IMR-90 (cell line): ENCODE measurements at regions not wholly inside any gene's neighbourhood (a gene's known extent, or its start where the extent isn't known, plus 50 kb on each side); places are given as distances from the start of the nearest gene placed in this dataset.

ENCODE experiments used
- ATAC-seq: fragments of 200-7000 bp; cut with Tn5 transposase; 2 replicates; pipeline ENCODE4 v1.9.1; 2020; ENCODE audit warnings: low read depth, mild to moderate bottlenecking, moderate library complexity
- BruUV-seq: library from RNA; stranded (reverse); fragments of 400-500 nt; replicated peaks from 2 replicates; lab custom pipeline; 2021; lab: Mats Ljungman, UMichigan
- CTCF ChIA-PET: fragments of 300-600 bp; formaldehyde crosslinking; extraction: SDS; loops from one replicate; lab custom pipeline; 2021; ENCODE audit warnings: antibody characterized with exemption; lab: Yijun Ruan, JAX
- POLR2A ChIA-PET: fragments of 300-600 bp; sonication (Branson Sonifier 250); formaldehyde crosslinking; loops from one replicate; lab custom pipeline; 2022; ENCODE audit warnings: antibody characterized with exemption; ENCODE audit not compliant: unreplicated experiment; lab: Charles Lee
- DNase-seq: peaks from one replicate; pipeline ENCODE4 v3.0.0; 2013
- H2AFZ ChIP-seq: replicated peaks from 2 replicates; pipeline ENCODE3; 2013; ENCODE audit warnings: low read length, mild to moderate bottlenecking; ENCODE audit not compliant: poor library complexity
- H2AK5ac ChIP-seq: 2 replicates; pipeline ENCODE4 v1.6.1; 2013; ENCODE audit warnings: low read depth, low read length, inconsistent platforms
- H2AK9ac ChIP-seq: replicated peaks from 2 replicates; pipeline ENCODE3; 2013; ENCODE audit warnings: mild to moderate bottlenecking, low read depth, low read length, moderate library complexity; ENCODE audit not compliant: poor library complexity
- H2BK120ac ChIP-seq: 2 replicates; pipeline ENCODE4 v1.6.1; 2013; ENCODE audit warnings: low read depth, low read length, inconsistent platforms
- H2BK15ac ChIP-seq: 3 replicates; pipeline ENCODE4 v1.6.1; 2013; ENCODE audit warnings: low read depth, low read length, inconsistent platforms
- H2BK20ac ChIP-seq: 2 replicates; pipeline ENCODE4 v1.6.1; 2013; ENCODE audit warnings: low read depth, mild to moderate bottlenecking, inconsistent platforms, low read length, moderate library complexity
- H2BK5ac ChIP-seq: 2 replicates; pipeline ENCODE4 v1.6.1; 2013; ENCODE audit warnings: mild to moderate bottlenecking, low read depth, low read length, inconsistent platforms; ENCODE audit not compliant: poor library complexity, severe bottlenecking
- H3K14ac ChIP-seq: replicated peaks from 2 replicates; pipeline ENCODE4 v1.6.1; 2013; ENCODE audit warnings: low read depth, low read length, inconsistent platforms
- H3K18ac ChIP-seq: 2 replicates; pipeline ENCODE4 v1.6.1; 2013; ENCODE audit warnings: low read depth, low read length, control low read depth
- H3K23ac ChIP-seq: 2 replicates; pipeline ENCODE4 v1.6.1; 2013; ENCODE audit warnings: low read depth, low read length, inconsistent platforms
- H3K27ac ChIP-seq: 2 replicates; pipeline ENCODE4 v1.5.1; 2013; ENCODE audit warnings: mild to moderate bottlenecking, control low read depth, low read length; ENCODE audit not compliant: insufficient read depth
- H3K27me3 ChIP-seq: 2 replicates; pipeline ENCODE4 v1.6.1; 2013; ENCODE audit warnings: low read length; ENCODE audit not compliant: control insufficient read depth, insufficient read depth
- H3K36me3 ChIP-seq: 2 replicates; pipeline ENCODE4 v1.6.1; 2013; ENCODE audit warnings: low read length, mixed read lengths; ENCODE audit not compliant: control insufficient read depth, insufficient read depth
- H3K4ac ChIP-seq: 2 replicates; pipeline ENCODE4 v1.6.1; 2013; ENCODE audit warnings: low read depth, low read length, inconsistent platforms
- H3K4me1 ChIP-seq: 2 replicates; pipeline ENCODE4 v1.6.1; 2013; ENCODE audit warnings: low read length, mixed read lengths; ENCODE audit not compliant: control insufficient read depth, insufficient read depth
- H3K4me2 ChIP-seq: 2 replicates; pipeline ENCODE4 v1.6.1; 2013; ENCODE audit warnings: low read depth, mild to moderate bottlenecking, control low read depth, low read length, moderate library complexity
- H3K4me3 ChIP-seq: 2 replicates; pipeline ENCODE4 v1.5.1; 2013; ENCODE audit warnings: low read depth, mild to moderate bottlenecking, control low read depth, low read length, moderate library complexity; ENCODE audit not compliant: insufficient read depth
- H3K56ac ChIP-seq: 2 replicates; pipeline ENCODE4 v1.6.1; 2013; ENCODE audit warnings: low read length, inconsistent platforms; ENCODE audit not compliant: insufficient read depth; ENCODE audit errors: extremely low read depth
- H3K79me1 ChIP-seq, 2 experiments: 2 replicates each; pipeline ENCODE4 v1.6.1; 2013; ENCODE audit warnings: low read length in 2 of 2, inconsistent platforms in 1 of 2, low read depth in 1 of 2
- H3K9ac ChIP-seq: 2 replicates; pipeline ENCODE4 v1.6.1; 2013; ENCODE audit warnings: low read depth, low read length, control low read depth
- H3K9me1 ChIP-seq: 2 replicates; pipeline ENCODE4 v1.6.1; 2013; ENCODE audit warnings: low read length, inconsistent platforms; ENCODE audit not compliant: insufficient read depth
- H3K9me3 ChIP-seq: 2 replicates; pipeline ENCODE4 v1.6.1; 2013; ENCODE audit warnings: low read length; ENCODE audit not compliant: control insufficient read depth, insufficient read depth
- H4K20me1 ChIP-seq: 2 replicates; pipeline ENCODE4 v1.6.1; 2013; ENCODE audit warnings: low read length, inconsistent platforms; ENCODE audit not compliant: insufficient read depth
- H4K5ac ChIP-seq: 2 replicates; pipeline ENCODE4 v1.6.1; 2013; ENCODE audit warnings: mild to moderate bottlenecking, low read depth, low read length, control low read depth
- H4K8ac ChIP-seq, 2 experiments: 2 replicates each; pipeline ENCODE4 v1.6.1; 2013; ENCODE audit warnings: low read depth in 2 of 2, low read length in 2 of 2, control low read depth in 1 of 2, inconsistent platforms in 1 of 2
- H4K91ac ChIP-seq: 2 replicates; pipeline ENCODE4 v1.6.1; 2013; ENCODE audit warnings: low read depth, low read length, inconsistent platforms; ENCODE audit not compliant: insufficient read depth
- CEBPB ChIP-seq: IDR thresholded peaks from 2 replicates; pipeline ENCODE4 v1.6.1; 2012; ENCODE audit warnings: low read depth, low read length, improper control_type of control experiment
- CHD1 ChIP-seq: IDR thresholded peaks from 2 replicates; pipeline ENCODE4 v1.6.1; 2012; ENCODE audit warnings: low read depth, low read length, improper control_type of control experiment
- FOS ChIP-seq: fragments of 150-350 bp; IDR thresholded peaks from 2 replicates; pipeline ENCODE4 v1.6.1; 2016; ENCODE audit warnings: low read depth, low read length
- NFE2L2 ChIP-seq: fragments of 150-350 bp; IDR thresholded peaks from 2 replicates; pipeline ENCODE4 v1.6.1; 2016; ENCODE audit warnings: low read depth, mild to moderate bottlenecking, low read length
- POLR2A ChIP-seq: IDR thresholded peaks from 2 replicates; pipeline ENCODE4 v1.6.1; 2012; ENCODE audit warnings: mild to moderate bottlenecking, low read depth, low read length
- RCOR1 ChIP-seq: IDR thresholded peaks from 2 replicates; pipeline ENCODE4 v1.6.1; 2012; ENCODE audit warnings: mild to moderate bottlenecking, low read length, improper control_type of control experiment; ENCODE audit not compliant: insufficient replicate concordance
- WGBS, 2 experiments: methylation state at CpG; one replicate each; pipeline versions ENCODE4 v1.1.5 to v1.1.7; 2013; ENCODE audit warnings: missing lambda C conversion rate in 2 of 2; ENCODE audit not compliant: insufficient read length in 1 of 2; ENCODE audit errors: extremely low coverage in 2 of 2; 5-methylcytosine and 5-hydroxymethylcytosine counted together
- dilution Hi-C: fragments of 300-500 bp; cut with HindIII; formaldehyde crosslinking; loops from one replicate; pipeline ENCODE4 v1.14.3; 2018; ENCODE audit warnings: low sequenced_read_pairs; ENCODE audit not compliant: unreplicated experiment
- in situ Hi-C: fragments of 300-500 bp; cut with MboI; formaldehyde crosslinking; loops from 3 replicates; pipeline ENCODE4 v1.14.3; 2019; ENCODE audit warnings: low sequenced_read_pairs, inconsistent platforms, mixed read lengths
- intact Hi-C: fragments of 100-400 bp; cut with micrococcal nuclease; formaldehyde crosslinking; loops from 2 replicates; pipeline ENCODE4 v1.10.0; 2022
- TF ChIP-seq, protein P1 (sequence below): fragments of 150-350 bp; IDR thresholded peaks from 2 replicates; pipeline ENCODE4 v1.6.1; 2016; ENCODE audit warnings: low read depth, mild to moderate bottlenecking, low read length, moderate library complexity, borderline replicate concordance
- TF ChIP-seq, protein P2 (sequence below): conservative IDR thresholded peaks from 2 replicates; pipeline ENCODE4 v1.5.1; 2012; ENCODE audit warnings: mild to moderate bottlenecking, low read depth, low read length, improper control_type of control experiment

DNA sequence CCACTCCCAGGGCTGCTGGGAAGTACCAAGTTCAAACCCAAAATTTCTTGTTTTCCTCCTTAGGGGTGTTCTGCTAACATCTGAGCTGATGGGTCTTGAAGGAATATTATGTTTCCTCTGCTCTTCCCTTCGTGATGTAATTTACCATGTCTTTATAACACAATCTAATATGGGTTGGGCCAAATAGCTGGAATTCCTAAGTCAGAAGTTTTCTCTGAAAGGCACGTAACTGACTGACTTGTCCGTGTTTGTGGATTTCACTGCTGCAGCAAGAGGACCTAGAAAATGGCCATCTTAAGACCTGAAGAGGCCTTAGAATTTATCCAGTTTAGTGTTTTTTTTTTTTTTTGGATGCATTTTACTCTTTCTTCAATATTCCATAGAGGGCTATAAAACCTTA, 256.7 kb downstream of the DCDC2C start:
- dilution Hi-C loops: no loop called here
- Histone ChIP-seq H3K4ac (no peak overlapping the region), H2BK20ac (no peak overlapping the region), H3K9me1 (no peaks in the 10 kb centered on the region), H2BK5ac (no peak overlapping the region), H2AFZ (no peak overlapping the region), H3K9me3 (peaks cover 2% of the 10 kb centered on the region; the same call in 1 of the 2 replicates), H3K79me1 (no peaks in the 10 kb centered on the region), H4K8ac (no peak overlapping the region), H3K23ac (no peak overlapping the region), H3K4me2 (no peak overlapping the region), H4K20me1 (no peaks in the 10 kb centered on the region), H3K4me1 (no peaks in the 10 kb centered on the region), H2AK5ac (no peak overlapping the region), H2BK120ac (no peak overlapping the region), H3K36me3 (no peaks in the 10 kb centered on the region), H2BK15ac (no peak overlapping the region), H4K5ac (no peak overlapping the region), H3K27me3 (no peaks in the 10 kb centered on the region), H3K14ac (no peak overlapping the region), H3K4me3 (no peak overlapping the region), H3K27ac (no peak overlapping the region), H2AK9ac (no peak overlapping the region), H3K18ac (no peak overlapping the region), H3K9ac (no peak overlapping the region), H3K56ac (no peak overlapping the region), H4K91ac (no peak overlapping the region)
- WGBS, 2 experiments: 70% methylated on average over 2 of the region's 3 CpGs; no CpG with 5 or more reads in 1 of the 2 experiments
- intact Hi-C loops: no loop called here
- TF ChIP-seq, protein P1, sequence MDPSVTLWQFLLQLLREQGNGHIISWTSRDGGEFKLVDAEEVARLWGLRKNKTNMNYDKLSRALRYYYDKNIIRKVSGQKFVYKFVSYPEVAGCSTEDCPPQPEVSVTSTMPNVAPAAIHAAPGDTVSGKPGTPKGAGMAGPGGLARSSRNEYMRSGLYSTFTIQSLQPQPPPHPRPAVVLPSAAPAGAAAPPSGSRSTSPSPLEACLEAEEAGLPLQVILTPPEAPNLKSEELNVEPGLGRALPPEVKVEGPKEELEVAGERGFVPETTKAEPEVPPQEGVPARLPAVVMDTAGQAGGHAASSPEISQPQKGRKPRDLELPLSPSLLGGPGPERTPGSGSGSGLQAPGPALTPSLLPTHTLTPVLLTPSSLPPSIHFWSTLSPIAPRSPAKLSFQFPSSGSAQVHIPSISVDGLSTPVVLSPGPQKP: no peak
- TF ChIP-seq NFE2L2: no peak
- no peak for TF ChIP-seq RCOR1
- no peak for TF ChIP-seq FOS
- no peak for TF ChIP-seq POLR2A
- no peak for TF ChIP-seq CHD1
- no peak for TF ChIP-seq CEBPB
- TF ChIP-seq, protein P2, sequence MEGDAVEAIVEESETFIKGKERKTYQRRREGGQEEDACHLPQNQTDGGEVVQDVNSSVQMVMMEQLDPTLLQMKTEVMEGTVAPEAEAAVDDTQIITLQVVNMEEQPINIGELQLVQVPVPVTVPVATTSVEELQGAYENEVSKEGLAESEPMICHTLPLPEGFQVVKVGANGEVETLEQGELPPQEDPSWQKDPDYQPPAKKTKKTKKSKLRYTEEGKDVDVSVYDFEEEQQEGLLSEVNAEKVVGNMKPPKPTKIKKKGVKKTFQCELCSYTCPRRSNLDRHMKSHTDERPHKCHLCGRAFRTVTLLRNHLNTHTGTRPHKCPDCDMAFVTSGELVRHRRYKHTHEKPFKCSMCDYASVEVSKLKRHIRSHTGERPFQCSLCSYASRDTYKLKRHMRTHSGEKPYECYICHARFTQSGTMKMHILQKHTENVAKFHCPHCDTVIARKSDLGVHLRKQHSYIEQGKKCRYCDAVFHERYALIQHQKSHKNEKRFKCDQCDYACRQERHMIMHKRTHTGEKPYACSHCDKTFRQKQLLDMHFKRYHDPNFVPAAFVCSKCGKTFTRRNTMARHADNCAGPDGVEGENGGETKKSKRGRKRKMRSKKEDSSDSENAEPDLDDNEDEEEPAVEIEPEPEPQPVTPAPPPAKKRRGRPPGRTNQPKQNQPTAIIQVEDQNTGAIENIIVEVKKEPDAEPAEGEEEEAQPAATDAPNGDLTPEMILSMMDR: no peak
- POLR2A ChIA-PET: no interaction called here
- CTCF ChIA-PET: interaction anchor here (0.8 kb wide), 1 partner anchor 11 kb away, joined by 3 read pairs; no protein-coding TSS in a partner anchor
- no TSS peak for BruUV-seq
- DNase-seq (no peak), ATAC-seq (no peak)
- in situ Hi-C loops: loop anchor here (25.0 kb wide), 1 partner anchor 1952 kb away; no protein-coding TSS in a partner anchor
